GM18907 (cell line): ENCODE measurements at regions not wholly inside any gene's neighbourhood (a gene's known extent, or its start where the extent isn't known, plus 50 kb on each side); places are given as distances from the start of the nearest gene placed in this dataset.
"Not testable (repeated sequence)": the region's sequence is repeated elsewhere in the genome, so short reads cannot be mapped to it uniquely, and the experiment has no call there.

Source experiments
- ATAC-seq: cut with Tn5 transposase; IDR thresholded peaks from one replicate; pipeline ENCODE4 v1.9.1; 2021; ENCODE audit warnings: mild to moderate bottlenecking, moderate library complexity; ENCODE audit not compliant: unreplicated experiment

DNA sequence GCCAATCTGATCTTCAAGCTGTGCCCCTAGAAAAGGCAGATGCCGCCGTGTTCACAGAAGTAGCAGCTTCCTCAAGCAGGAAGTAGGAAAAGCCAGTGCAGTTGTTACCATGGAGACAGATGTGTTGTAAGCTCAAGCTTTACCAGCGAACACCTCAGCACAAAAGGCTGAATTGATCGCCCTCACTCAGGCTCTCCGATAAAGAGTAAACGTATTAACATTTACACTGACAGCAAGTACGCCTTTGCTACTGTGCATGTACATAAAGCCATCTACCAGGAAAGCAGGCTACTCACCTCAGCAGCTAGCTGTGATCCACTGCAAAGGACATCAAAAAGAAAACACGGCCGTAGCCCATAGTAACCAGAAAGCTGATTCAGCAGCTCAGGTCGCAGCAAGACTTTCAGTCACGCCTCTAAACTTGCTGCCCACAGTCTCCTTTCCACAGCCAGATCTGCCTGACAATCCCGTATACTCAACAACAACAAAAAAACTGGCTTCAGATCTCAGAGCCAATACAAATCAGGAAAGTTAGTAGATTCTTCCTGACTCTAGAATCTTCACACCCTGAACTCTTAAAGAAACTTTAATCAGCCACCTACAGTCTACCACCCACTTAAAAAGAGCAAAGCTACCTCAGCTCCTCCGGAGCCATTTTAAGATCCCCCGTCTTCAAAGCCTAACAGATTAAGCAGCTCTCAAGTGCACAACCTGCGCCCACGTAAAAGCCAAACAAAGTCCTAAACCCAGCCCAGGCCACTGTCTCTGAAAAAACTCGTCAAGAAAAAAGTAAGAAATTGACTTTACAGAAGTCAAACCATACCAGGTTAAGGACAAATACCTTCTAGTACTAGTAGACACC is 160.0 kb downstream of the DEFB131A start:
- ATAC-seq, result not testable (repeated sequence)

DNA sequence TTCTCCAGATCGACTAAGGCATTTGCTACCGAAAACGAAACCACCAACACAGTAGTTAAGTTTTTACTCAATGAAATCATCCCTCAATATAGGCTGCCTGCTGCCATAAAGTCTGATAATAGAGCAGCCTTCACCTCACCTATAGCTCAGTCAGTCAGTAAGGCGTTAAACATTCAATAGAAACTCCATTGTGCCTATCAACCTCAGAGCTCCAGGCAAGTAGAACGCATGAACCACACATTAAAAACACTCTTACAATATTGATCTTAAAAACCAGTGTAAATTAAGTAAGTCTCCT is 160.6 kb downstream of the DEFB131A start:
- not testable (repeated sequence) for ATAC-seq

DNA sequence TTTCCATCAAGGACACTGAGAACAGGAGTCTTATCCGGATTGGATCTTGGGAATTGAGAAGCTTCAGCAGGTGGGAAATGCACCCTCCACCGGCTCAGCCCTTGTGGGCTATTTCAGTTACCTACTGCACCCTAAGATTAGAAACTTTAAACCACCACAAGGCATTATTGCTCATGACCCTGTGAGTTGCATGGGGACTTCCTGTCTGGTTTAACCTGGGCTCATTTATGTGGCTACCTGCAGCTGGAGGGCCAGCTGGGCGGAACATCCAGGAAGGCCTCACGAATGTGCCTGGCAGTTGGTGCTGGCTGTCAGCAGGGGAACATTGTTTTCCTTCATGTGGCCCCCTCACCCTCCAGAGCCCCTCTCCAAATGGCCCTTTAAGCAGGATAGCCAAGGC is 164.1 kb downstream of the DEFB131A start:
- ATAC-seq, result no peak

DNA sequence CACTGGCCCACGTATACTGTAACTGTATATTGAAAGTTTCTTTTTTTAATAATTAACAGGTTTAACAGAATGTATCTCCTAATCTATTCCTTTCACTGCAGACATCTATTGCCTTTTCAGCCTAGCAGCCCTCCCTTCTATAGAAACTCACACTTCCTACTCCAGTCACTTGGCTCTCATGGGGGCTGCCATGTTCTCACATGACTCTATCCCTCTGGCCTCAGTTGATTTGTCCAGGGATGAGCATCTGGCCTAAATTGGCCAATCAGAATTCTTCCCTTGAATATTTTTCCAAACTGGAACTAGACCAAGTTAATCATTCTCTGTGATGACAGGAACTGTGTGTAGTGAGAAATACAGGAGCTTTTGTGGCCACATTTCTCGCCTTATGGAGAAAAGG is 166.1 kb downstream of the DEFB131A start:
- not testable (repeated sequence) for ATAC-seq

DNA sequence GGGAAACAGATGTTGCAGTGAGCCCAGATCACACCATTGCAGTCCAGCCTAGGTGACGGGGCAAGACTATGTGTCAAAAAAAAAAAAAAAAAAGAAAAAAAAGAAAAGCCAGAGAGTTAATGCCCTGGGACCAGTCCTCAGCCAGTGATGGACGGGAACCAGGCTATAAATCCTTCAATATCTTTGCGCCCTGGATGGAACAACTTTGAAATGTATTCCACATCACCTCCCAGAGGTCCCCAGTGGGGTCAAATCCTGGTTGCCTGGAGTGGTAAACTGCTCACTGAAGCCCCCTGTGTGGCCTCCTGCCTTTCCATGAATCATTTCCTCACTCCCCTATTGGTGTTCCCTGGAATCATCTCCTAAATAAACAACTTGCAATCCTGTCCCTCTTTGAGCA is 166.9 kb downstream of the DEFB131A start:
- ATAC-seq, result no peak

DNA sequence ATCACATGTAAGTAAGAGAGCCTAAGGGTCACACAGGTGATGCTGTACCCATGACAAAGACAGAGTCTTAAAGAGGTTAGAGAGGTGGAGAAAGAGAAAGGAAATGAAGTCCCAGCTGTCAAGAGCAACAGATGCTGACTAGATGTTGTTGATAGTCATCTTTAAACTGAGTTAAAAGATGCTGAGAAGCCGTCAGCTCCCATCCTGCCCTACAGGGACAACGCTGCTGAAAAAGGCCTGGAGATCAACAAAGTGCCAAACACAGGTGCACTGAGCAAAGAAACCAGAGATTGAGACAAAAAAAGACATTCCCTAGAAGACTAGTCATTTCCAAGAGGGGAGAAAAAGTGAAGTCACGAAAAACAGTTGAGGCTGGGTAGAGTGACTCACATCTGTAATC is 145.0 kb upstream of the DRD5 start:
- ATAC-seq, result not testable (repeated sequence)

DNA sequence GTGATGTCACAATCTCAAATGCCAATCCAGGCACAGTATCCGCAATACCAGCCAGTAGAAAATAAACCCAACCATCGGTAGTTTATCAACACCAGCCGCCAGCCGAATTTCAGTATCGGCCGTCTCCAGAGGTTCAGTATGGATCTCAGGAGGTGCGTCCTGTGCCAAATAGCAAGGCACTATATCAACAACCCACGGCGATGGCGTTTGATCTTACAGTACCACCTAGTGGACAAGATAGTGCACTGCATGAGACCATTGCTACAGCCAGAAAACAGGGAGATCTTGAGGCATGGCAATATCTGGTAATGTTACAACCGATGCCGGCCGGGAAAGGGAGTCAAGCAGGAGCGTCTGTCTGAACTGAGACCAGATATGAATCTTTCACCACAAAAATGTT is 121.8 kb upstream of the DRD5 start:
- not testable (repeated sequence) for ATAC-seq

DNA sequence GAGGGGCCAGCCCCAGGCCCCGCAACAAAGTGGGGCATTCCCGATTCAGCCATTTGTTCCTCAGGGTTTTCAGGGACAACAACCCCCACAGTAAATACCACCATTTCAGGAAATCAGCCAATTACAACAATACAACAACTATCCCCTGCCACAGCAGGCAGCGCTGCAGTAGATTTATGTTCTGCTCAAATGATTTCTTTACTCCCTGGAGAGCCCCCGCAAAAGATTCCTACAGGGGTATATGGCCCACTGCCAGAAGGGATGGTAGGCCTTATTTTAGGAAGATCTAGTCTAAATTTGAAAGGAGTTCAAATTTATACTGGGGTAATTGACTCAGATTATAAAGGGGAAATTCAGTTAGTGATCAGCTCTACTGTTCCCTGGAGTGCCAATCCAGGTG is 120.5 kb upstream of the DRD5 start:
- not testable (repeated sequence) for ATAC-seq

DNA sequence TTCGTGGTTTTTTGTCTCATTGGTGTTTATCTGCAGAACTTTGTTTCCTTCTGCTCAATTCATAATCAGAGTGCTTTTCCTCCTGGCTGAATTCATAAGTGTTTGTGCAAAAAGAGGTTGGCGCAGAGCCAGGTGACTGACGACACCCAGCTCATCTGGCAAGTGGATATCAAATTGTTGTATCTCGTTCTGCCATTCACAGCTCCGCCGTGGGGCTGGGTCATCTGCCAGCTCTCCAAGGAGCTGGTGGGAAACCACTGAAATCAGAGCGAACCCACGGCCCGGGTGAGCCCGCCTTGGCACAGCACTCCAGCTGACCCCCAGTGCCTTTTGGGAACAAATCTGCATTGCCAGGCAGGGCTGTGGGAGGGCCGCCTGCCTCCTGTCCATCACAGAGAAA is 110.7 kb upstream of the DRD5 start:
- ATAC-seq, result not testable (repeated sequence)

DNA sequence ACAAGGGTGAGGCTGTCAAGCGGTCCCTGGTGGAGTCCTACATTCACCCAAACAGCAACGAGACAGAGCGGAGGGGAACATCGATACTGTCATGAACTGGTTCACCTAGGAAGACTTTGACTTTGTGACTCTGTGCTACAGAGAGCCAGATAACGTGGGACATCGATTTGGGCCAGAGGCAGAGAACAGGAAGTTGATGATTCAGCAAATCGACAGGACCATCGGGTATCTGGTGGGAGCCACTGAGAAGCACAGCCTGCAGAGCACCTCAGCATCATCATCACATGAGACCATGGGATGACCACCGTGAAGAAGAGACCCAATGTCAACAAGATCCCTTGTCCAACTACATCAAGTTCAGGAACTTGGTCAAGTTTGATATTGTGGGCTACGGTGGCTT is 104.1 kb upstream of the DRD5 start:
- not testable (repeated sequence) for ATAC-seq

DNA sequence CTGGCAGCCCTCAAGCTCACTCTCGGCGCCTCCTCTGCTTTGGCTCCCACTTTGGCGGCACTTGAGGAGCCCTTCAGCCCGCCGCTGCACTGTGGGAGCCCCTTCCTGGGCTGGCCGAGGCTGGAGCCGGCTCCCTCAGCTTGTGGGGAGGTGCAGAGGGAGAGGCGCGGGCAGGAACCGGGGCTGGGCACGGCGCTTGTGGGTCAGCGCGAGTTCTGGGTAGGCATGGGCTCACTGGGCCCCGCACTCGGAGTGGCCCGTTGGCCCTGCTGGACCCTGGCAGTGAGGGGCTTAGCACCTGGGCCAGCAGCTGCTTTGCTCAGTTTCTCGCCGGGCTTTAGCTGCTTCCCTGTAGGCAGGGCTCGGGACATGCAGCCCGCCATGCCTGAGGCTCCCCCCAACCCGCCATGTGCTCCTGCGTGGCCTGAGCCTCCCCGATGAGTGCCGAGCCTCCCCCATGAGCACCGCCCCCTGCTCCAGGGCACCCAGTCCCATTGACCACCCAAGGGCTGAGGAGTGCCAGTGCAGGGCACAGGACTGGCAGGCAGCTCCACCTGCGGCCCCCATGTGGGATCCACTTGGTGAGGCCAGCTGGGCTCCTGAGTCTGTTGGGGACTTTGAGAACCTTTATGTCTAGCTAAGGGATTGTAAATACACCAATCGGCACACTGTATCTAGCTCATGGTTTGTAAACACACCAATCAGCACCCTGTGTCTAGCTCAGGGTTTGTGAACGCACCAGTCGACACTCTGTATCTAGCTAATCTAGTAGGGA is 101.5 kb upstream of the DRD5 start:
- no peak for ATAC-seq

DNA sequence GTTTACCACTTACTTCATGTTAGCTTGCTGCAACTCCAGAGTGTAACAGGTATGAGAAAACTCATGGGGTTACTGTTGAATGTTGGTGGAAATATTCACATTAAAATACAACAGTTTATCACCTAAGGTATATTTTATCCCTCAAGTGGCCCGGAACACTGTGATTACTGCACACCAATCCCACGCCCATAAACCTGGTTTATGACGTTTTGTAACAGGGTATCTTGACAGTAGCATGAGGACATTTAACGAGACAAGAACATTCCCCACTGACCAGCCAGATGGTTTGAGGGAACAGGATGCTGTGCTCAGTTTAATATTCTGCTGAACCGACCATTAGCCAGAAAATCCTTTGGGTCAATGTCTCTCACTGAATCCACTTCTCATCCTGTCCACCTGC is 98.3 kb upstream of the DRD5 start:
- ATAC-seq, result not testable (repeated sequence)

DNA sequence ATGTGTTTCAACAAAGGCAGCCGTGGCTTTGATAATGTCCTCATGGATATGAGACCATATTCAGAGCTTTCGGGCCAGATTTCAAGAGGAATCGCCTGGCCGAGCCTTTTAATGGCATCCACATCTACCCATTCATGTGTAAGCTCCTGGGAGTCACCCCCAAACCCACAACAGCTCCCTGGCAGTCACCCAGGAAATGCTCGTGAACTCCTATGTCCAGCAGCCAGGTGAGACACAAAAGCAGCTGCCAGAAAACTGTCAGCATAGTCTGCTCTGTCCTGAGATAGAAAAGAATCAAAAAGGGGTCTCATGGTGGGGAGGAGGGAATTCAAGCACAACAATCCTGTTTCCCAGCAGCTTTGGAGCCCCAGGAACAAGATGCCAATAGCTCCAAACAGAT is 96.4 kb upstream of the DRD5 start:
- ATAC-seq, result not testable (repeated sequence)

DNA sequence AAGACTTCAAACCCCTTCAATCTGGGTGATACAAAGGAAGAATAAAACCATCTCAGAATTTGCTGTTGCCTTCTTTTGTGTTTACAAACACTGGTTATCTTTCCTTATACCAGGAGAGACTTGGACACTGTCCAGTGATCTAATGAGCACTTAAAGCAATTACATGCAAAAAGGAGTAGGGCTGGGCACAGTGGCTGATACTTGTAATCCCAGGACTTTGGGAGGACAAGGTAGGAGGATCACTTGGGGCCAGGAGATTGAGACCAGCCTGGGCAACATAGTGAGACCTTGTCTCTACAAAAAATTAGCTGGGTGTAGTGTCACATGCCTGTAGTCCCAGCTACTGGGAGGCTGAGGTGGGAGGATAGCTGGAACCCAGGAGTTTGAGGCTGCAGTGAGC is 95.7 kb upstream of the DRD5 start:
- ATAC-seq, result no peak

DNA sequence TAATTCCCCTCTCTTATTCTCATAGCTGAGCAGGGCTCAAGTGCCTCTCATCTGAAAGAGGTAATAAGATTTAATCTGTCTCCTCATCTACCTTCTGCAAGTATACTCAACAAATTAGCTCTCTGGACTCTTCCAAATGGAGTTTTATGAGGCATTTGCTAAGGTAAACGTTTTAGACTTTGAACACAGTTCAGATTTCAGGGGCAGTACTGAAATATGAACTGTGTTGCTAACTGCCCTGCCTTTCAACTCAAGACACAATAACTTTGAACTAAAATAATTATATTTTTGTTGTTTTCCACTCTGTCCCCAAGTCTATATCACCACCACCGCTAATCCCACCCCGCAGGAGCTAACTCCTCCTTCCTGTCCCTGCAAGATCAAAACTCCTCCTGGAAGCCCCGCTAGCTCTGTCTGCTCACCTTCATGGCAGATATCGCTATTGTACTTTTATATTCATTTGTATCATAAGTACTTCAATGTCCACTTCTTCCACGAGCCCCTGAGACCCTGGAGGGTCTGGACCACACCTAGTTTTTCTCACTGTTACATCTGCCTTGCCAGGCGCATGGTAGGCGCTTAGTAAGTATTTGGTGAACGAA is 90.7 kb upstream of the DRD5 start:
- ATAC-seq, result not testable (repeated sequence)

DNA sequence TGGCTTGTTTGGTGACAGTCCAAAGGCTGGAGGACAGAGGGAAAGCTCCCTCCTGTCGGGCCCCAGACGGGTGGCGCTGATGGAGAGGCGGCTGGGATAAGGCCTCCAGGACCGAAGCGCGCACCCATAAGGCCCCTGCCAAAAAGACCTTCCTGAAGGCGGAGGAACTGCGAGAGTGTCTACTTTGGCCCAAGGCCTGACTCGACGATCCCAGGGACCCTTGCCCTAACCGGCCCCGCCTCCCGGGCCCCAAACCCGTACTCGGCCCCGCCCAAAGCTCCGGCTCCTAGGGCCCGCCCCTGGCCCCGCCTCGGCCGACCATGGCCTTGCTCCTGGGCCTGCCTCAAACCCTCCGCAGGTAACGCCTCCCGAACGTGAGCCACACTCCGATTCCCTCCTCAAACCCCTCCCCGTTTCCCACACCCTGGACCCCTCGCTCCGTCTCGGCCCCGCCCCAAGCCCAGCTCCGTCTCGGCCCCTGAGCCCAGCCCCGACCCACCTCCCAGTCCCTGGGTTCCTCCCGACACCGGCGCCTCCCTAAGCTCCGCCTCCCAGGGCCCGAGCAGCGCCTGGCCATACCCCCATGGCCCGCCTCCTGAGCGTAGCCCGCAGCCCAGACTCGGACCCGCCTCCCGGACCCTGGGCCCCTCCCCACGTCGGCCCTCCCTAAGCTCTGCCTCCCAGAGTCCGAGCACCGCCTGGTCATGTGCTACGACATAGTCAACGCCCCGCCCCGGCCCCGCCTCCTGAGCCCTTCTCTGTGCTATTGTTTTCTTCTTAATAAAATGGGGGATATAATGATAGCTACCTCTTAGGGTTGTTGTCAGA is 90.0 kb upstream of the DRD5 start:
- ATAC-seq, result peak; percentile 100

DNA sequence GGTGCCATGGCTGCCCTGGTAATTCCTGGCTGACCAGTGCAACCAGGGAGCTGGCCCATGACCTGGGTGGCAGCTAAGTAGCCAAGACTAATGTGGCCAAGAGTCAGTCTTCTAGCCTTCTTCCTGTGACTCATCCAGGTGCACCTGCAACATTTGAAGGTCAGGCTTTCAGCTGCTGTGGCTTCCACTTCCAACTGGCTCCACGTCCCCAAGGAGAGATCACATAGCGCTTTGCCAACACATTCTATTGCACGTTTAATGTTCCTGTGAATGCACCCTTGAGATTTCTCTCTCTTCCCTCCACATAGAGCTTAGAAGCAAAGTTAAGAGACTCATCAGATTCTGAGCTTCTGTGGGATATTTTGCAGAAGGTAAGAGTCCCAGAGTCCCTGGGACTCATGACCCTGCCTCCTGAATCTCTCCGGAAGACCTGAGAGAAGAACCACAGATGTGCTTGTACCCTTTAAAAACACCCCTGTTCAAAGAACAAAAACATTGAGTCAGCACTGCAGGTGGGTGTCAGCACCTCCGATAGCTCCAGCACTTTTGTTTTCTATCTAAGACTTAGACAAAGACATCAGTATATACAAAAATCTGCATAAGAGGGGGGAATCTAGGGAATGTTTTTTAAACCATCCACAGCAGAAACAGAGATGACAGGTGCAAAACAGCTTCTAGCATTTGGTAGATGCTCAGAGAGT is 88.5 kb upstream of the DRD5 start:
- ATAC-seq, result not testable (repeated sequence)

DNA sequence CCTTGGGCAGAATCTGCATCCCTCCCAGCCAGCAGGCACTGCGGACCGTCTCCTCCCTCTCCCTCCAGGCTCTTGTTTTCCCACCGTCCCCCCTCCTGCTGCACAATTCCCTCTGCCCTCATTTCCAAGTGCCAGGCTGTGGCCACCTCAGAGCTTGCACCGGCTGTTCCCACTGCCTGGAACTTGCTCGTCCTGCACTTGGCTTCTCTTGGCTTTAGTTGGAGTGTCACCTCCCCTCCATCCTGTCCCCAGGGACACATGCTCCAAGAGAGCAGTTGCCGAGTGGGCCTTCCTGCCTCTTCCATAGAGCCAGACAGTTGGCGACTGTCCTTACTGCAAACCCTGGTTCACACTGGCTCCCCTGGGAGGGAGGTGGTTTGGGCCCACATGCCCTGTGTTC is 87.0 kb upstream of the DRD5 start:
- ATAC-seq, result not testable (repeated sequence)

DNA sequence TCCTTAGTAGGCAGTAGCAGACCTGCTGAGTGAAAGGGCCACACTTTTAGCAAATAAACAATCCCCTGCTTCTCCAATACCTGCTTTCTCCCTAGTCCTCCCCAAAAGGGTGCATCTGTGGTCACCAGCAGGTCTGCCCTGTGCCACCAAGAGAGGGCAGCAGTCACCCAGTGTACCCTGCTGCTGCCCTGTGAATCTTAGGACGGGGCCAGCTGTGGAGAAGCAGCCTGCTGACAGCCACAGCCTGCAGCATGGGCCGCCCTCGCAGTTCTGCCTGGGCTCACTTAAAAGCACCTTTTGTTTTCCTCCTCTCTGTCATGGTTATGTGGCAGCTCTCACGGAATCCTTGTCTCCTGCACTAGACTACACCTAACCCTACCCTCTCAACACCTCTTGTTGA is 85.4 kb upstream of the DRD5 start:
- ATAC-seq, result not testable (repeated sequence)

DNA sequence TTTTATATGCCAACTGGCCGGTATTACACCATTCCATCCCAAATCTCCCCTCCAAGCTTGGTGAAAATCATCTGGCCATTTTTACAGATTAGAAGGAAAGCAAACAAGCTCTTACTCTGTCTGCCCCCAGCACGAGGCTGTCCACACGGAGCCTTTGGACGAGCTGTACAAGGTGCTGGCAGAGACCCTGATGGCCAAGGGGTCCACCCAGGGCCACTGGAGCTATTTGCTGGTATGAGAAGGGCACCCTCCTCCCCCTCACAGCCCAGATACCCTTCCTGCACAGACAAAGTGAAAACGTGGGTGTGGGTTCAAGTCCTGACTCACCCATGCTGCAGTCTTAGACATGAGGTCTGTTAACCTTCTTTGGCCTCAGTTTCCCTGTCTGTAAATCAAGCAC is 84.9 kb upstream of the DRD5 start:
- not testable (repeated sequence) for ATAC-seq
